KG1 (cell line): ENCODE measurements at regions not wholly inside any gene's neighbourhood (a gene's known extent, or its start where the extent isn't known, plus 50 kb on each side); places are given as distances from the start of the nearest gene placed in this dataset.

Experiments
- DNase-seq: peaks from one replicate; lab custom pipeline; 2025; lab: John Stamatoyannopoulos, UW

GRCh38 chr4:129167640-129168260 lies 71.8 kb downstream of the C4orf33 start:
- no peak for DNase-seq

GRCh38 chr4:129172181-129172580 lies 76.2 kb downstream of the C4orf33 start:
- DNase-seq = no peak

GRCh38 chr4:129176864-129177263 lies 80.9 kb downstream of the C4orf33 start:
- DNase-seq = no peak

GRCh38 chr4:129179276-129179675 lies 83.3 kb downstream of the C4orf33 start:
- no peak for DNase-seq

- no peak for DNase-seq
These were observed 93.7 kb downstream of the C4orf33 start for GRCh38 chr4:129189630-129190029.

GRCh38 chr4:129193357-129194100 lies 97.6 kb downstream of the C4orf33 start:
- DNase-seq = no peak

GRCh38 chr4:129208481-129208880 lies 112.5 kb downstream of the C4orf33 start:
- no peak for DNase-seq

- no peak for DNase-seq
These were observed 117.7 kb downstream of the C4orf33 start for GRCh38 chr4:129213692-129214091.

GRCh38 chr4:129218360-129218759 lies 122.4 kb downstream of the C4orf33 start:
- no peak for DNase-seq

- no peak for DNase-seq
These were observed 122.9 kb downstream of the C4orf33 start for GRCh38 chr4:129218897-129219296.

GRCh38 chr4:129220254-129220653 lies 124.3 kb downstream of the C4orf33 start:
- DNase-seq = no peak

- no peak for DNase-seq
These were observed 128.0 kb downstream of the C4orf33 start for GRCh38 chr4:129223945-129224344.

- DNase-seq = no peak
These were observed 134.9 kb downstream of the C4orf33 start for GRCh38 chr4:129230846-129231245.

GRCh38 chr4:129231945-129232588 lies 136.1 kb downstream of the C4orf33 start:
- no peak for DNase-seq

- no peak for DNase-seq
These were observed 136.8 kb downstream of the C4orf33 start for GRCh38 chr4:129232589-129233337.

GRCh38 chr4:129233691-129234090 lies 137.7 kb downstream of the C4orf33 start:
- no peak for DNase-seq

- no peak for DNase-seq
These were observed 140.4 kb downstream of the C4orf33 start for GRCh38 chr4:129236351-129236750.

- DNase-seq = no peak
These were observed 143.1 kb downstream of the C4orf33 start for GRCh38 chr4:129239088-129239487.

GRCh38 chr4:129240816-129241215 lies 144.9 kb downstream of the C4orf33 start:
- no peak for DNase-seq

- DNase-seq = no peak
These were observed 150.2 kb downstream of the C4orf33 start for GRCh38 chr4:129246145-129246544.

GRCh38 chr4:129246910-129247461 lies 151.0 kb downstream of the C4orf33 start:
- DNase-seq = no peak

GRCh38 chr4:129248621-129249020 lies 152.7 kb downstream of the C4orf33 start:
- no peak for DNase-seq
